SK-N-SH treated with all-trans-retinoic acid at 6 μM for 48 hours (cell line): ENCODE measurements at regions not wholly inside any gene's neighbourhood (a gene's known extent, or its start where the extent isn't known, plus 50 kb on each side); places are given as distances from the start of the nearest gene placed in this dataset.

ENCODE experiments used
- ARNTL ChIP-seq: fragments of 450-650 bp; formaldehyde crosslinking; IDR thresholded peaks from 2 replicates; pipeline ENCODE4 v1.5.0; 2020; ENCODE audit warnings: low read depth, mild to moderate bottlenecking, moderate library complexity, borderline replicate concordance
- CREB5 ChIP-seq: fragments of 250-450 bp; sonication (Bioruptor Pico); IDR thresholded peaks from 2 replicates; pipeline ENCODE4 v1.5.1; 2020; ENCODE audit warnings: low read depth, mild to moderate bottlenecking, moderate library complexity
- CSDC2 ChIP-seq: fragments of 250-450 bp; sonication (Bioruptor Pico); IDR thresholded peaks from 2 replicates; pipeline ENCODE4 v1.5.0; 2020; ENCODE audit warnings: mild to moderate bottlenecking, moderate library complexity
- GLIS3 ChIP-seq: fragments of 250-450 bp; sonication (Bioruptor Pico); IDR thresholded peaks from 2 replicates; pipeline ENCODE4 v1.5.0; 2020; ENCODE audit warnings: mild to moderate bottlenecking, moderate library complexity
- ISL1 ChIP-seq: fragments of 250-450 bp; sonication (Bioruptor Pico); IDR thresholded peaks from 2 replicates; pipeline ENCODE4 v2.1.2; 2022; ENCODE audit warnings: mild to moderate bottlenecking, moderate library complexity
- PATZ1 ChIP-seq: fragments of 250-450 bp; sonication (Bioruptor Pico); IDR thresholded peaks from 2 replicates; pipeline ENCODE4 v1.8.0; 2020; ENCODE audit warnings: mild to moderate bottlenecking, moderate library complexity, borderline replicate concordance
- POU6F1 ChIP-seq: fragments of 250-450 bp; sonication (Bioruptor Pico); IDR thresholded peaks from 2 replicates; pipeline ENCODE4 v1.8.0; 2021; ENCODE audit warnings: low read depth, mild to moderate bottlenecking, moderate library complexity, borderline replicate concordance
- PPARA ChIP-seq: fragments of 250-450 bp; sonication (Bioruptor Pico); IDR thresholded peaks from 2 replicates; pipeline ENCODE4 v1.5.0; 2020; ENCODE audit warnings: mild to moderate bottlenecking, borderline replicate concordance
- RARB ChIP-seq: fragments of 250-450 bp; sonication (Bioruptor Pico); IDR thresholded peaks from 2 replicates; pipeline ENCODE4 v1.8.0; 2021; ENCODE audit warnings: mild to moderate bottlenecking, moderate library complexity
- SNAI2 ChIP-seq: fragments of 250-450 bp; sonication (Bioruptor Pico); IDR thresholded peaks from 2 replicates; pipeline ENCODE4 v1.5.0; 2020; ENCODE audit warnings: mild to moderate bottlenecking, moderate library complexity
- ZC3H10 ChIP-seq: fragments of 250-450 bp; sonication (Bioruptor Pico); IDR thresholded peaks from 2 replicates; pipeline ENCODE4 v1.5.1; 2021; ENCODE audit warnings: mild to moderate bottlenecking, moderate library complexity
- ZFP3 ChIP-seq: fragments of 250-450 bp; sonication (Bioruptor Pico); IDR thresholded peaks from 2 replicates; pipeline ENCODE4 v1.5.0; 2020; ENCODE audit warnings: mild to moderate bottlenecking, moderate library complexity
- ZNF70 ChIP-seq: fragments of 450-650 bp; formaldehyde crosslinking; IDR thresholded peaks from 2 replicates; pipeline ENCODE4 v1.5.0; 2020; ENCODE audit warnings: mild to moderate bottlenecking, moderate library complexity
- ZNF8 ChIP-seq: fragments of 450-650 bp; formaldehyde crosslinking; IDR thresholded peaks from 2 replicates; pipeline ENCODE4 v1.5.0; 2020; ENCODE audit warnings: mild to moderate bottlenecking, moderate library complexity

- TF ChIP-seq ARNTL (CRISPR knock-in tag) (no peak), ISL1 (CRISPR knock-in tag) (no peak), ZNF70 (CRISPR knock-in tag) (no peak), POU6F1 (CRISPR knock-in tag) (no peak), GLIS3 (no peak), PATZ1 (no peak), PPARA (CRISPR knock-in tag) (no peak), CREB5 (no peak), ZFP3 (CRISPR knock-in tag) (no peak), SNAI2 (CRISPR knock-in tag) (no peak), CSDC2 (no peak), ZC3H10 (CRISPR knock-in tag) (no peak), ZNF8 (CRISPR knock-in tag) (no peak), RARB (CRISPR knock-in tag) (no peak)
Observed at GRCh38 chr2:22821458-22821857, 563.5 kb upstream of the KLHL29 start.
